HG03565 (cell line): ENCODE measurements at regions not wholly inside any gene's neighbourhood (a gene's known extent, or its start where the extent isn't known, plus 50 kb on each side); places are given as distances from the start of the nearest gene placed in this dataset.

Experiments
- ATAC-seq: cut with Tn5 transposase; IDR thresholded peaks from one replicate; pipeline ENCODE4 v1.9.1; 2021; ENCODE audit warnings: mild to moderate bottlenecking, moderate library complexity; ENCODE audit not compliant: unreplicated experiment

GRCh38 chr2:146143971-146144370 is 1624.1 kb upstream of the ZEB2 start:
- no peak for ATAC-seq

GRCh38 chr2:146138820-146139219 is 1618.9 kb upstream of the ZEB2 start:
- no peak for ATAC-seq

- no peak for ATAC-seq
Measured at GRCh38 chr2:146135245-146135644, 1615.3 kb upstream of the ZEB2 start.

- ATAC-seq: no peak
Measured at GRCh38 chr2:146131785-146132184, 1611.9 kb upstream of the ZEB2 start.

GRCh38 chr2:146131048-146131447 is 1611.1 kb upstream of the ZEB2 start:
- no peak for ATAC-seq

GRCh38 chr2:146130290-146130689 is 1610.4 kb upstream of the ZEB2 start:
- no peak for ATAC-seq

- no peak for ATAC-seq
Measured at GRCh38 chr2:146129231-146129630, 1609.3 kb upstream of the ZEB2 start.

GRCh38 chr2:146128216-146128615 is 1608.3 kb upstream of the ZEB2 start:
- ATAC-seq: no peak

- ATAC-seq: no peak
Measured at GRCh38 chr2:146125551-146125950, 1605.6 kb upstream of the ZEB2 start.

GRCh38 chr2:146124741-146125140 is 1604.8 kb upstream of the ZEB2 start:
- no peak for ATAC-seq

- ATAC-seq: no peak
Measured at GRCh38 chr2:146123714-146124113, 1603.8 kb upstream of the ZEB2 start.

- ATAC-seq: no peak
Measured at GRCh38 chr2:146123256-146123655, 1603.3 kb upstream of the ZEB2 start.

GRCh38 chr2:146119586-146119985 is 1599.7 kb upstream of the ZEB2 start:
- no peak for ATAC-seq

- ATAC-seq: no peak
Measured at GRCh38 chr2:146108993-146109392, 1589.1 kb upstream of the ZEB2 start.

GRCh38 chr2:146094185-146094584 is 1574.3 kb upstream of the ZEB2 start:
- ATAC-seq: no peak

- no peak for ATAC-seq
Measured at GRCh38 chr2:146081459-146081858, 1561.5 kb upstream of the ZEB2 start.

GRCh38 chr2:146080925-146081324 is 1561.0 kb upstream of the ZEB2 start:
- no peak for ATAC-seq

GRCh38 chr2:146079216-146079615 is 1559.3 kb upstream of the ZEB2 start:
- no peak for ATAC-seq

GRCh38 chr2:146077156-146077555 is 1557.2 kb upstream of the ZEB2 start:
- ATAC-seq: no peak

GRCh38 chr2:146068051-146068450 is 1548.1 kb upstream of the ZEB2 start:
- no peak for ATAC-seq

- ATAC-seq: no peak
Measured at GRCh38 chr2:146048141-146048540, 1528.2 kb upstream of the ZEB2 start.

- ATAC-seq: no peak
Measured at GRCh38 chr2:146041274-146041910, 1521.5 kb upstream of the ZEB2 start.

- ATAC-seq: no peak
Measured at GRCh38 chr2:146040051-146040450, 1520.1 kb upstream of the ZEB2 start.
